IPS DF 19.7 (cell line): ENCODE measurements at regions not wholly inside any gene's neighbourhood (a gene's known extent, or its start where the extent isn't known, plus 50 kb on each side); places are given as distances from the start of the nearest gene placed in this dataset.

Experiments
- DNase-seq: peaks from one replicate; pipeline ENCODE4 v3.0.0-alpha.2; 2013; ENCODE audit warnings: low read depth, low spot score

DNA sequence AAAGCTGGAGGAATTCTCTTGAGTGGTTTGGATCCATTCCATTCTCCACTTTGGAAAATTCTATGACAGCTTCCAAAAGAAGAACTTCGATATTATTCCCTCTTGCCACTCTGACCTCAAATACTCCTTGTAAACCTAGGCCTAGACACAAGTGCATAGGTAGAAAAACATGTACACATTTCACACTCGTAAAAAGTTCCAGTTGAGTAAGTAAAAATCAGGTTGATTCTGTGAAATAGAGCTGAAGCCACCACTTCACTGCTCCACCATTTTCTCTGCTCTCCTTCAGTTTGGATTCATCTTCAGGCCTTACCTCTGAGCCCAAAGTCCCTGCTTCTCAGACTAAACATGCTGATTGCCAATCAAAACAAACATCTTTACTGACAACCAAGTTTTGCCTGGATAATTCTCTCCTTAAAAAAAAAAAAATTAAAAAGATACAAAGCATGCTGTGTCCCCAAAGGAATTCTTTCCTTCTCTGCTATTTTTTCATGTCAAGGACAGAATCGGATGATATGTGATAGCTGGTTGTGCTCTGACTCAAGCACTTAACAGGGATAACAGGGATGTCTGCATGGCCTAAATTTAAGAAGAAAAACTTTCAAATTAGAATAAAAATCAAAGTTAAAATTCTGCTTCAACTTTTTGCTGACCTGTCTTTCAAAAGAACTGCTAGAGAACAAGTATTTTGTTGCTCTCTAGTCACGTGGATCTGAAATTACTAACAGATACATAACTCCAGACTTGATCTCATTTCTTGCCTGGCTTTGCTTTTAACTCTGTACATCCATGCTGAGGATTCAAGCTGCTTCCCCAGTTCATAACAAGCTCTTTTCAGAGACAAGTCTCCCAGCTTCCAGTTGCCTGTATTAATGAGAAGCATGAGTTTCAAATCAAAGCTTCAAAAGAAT is 420.9 kb upstream of the INTU start:
- DNase-seq = no peak

DNA sequence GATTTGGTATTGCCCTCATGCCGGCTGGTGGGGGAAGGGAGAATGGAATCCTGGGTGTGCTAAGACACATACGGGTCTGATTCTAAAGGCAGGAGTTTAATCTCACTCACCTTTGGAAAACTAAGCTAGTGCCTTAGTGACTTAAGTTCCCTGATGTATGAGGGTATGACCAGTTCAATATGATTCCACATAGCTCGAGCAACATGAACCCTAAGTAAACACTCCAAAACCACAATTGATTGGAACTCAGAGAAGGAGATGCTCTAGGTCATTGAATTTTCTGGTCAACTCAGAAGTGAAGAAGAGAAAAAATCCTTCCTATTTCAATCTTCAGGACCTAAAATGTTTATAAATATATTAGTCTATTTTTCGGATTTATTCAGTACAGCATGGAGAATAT is 420.1 kb upstream of the INTU start:
- no peak for DNase-seq

DNA sequence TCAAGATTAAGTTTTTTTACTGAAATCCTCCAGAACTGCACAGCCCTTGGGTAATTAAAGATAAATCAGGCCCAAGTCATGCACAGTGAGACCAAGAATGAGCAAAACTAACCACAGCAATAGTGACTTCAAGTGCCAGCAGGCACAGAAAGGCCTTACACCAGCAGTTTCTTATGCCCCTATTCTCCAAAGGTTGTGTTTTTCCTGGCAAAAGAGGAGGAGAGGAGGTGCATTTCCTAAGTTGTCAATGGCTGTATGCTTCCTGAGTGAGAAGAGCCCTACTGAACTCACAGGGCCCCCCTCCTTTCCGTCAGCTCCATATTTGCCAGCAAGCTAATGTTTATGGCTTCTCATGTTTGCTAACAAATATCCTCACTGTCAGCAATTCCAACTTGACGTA is 418.7 kb upstream of the INTU start:
- DNase-seq = no peak

DNA sequence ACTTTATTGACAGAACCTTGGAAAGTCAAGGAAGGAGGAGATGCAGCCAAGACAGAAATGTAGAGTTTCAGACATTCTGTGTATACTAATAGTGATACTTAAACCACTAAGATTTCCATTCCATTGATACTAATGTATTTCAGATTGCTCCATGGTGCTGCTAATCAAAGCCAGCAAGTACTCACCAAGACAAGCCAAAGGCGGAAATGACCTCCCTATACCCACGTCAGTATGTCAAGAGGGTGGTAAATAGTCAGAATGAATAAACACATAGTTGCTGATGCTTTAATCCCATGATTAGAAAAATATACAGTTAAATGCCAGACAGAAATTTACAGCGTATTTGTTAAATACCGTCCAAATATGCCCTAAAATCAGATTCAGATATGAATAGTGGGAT is 417.8 kb upstream of the INTU start:
- DNase-seq = no peak

DNA sequence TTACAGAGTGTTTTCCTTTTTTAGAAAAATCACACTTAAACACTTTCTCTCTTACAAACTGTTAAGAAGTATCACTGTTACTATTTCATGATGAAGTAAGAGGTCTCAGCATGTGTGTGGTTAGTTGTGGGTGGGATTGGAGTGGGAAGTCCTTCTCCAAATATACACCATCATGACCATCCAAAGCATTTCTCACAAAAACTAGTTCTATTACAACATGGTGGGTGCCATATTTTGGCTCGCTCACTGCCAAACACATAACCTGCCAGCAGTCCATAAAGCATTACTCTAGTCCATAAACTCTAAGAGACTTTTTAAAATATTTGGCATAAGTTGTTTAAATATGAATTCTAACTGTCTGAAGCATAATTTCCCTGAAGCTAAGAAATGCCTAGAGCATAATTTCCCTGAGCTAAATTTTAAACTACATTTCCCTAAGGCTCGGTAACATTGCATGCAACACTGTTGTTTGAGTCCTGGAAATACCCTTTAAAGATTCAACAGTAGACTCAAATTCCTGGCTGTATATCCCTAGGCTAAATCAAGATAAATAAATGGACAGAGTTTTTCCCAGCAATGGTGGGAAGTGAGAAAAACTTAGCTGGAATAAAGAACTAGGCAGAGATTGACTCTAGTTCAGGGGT is 415.0 kb upstream of the INTU start:
- DNase-seq = no peak

DNA sequence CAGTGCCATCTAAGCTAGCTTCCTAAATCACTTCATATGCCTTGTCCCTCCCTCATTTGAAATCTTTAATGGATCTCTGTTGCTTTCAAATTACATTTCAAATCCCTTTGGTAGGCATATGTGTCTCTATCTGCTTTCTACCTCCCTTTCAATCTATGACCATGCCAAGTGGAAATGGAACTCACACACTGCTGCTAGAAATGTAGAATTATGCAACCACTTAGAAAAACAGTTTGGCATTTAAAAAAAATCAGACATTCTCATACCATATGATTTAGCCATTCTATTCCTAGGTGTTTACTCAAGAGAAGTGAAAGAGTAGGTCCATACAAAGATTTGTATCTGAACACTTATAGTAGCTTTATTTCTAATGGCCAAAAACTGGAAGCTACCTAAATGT is 413.5 kb upstream of the INTU start:
- DNase-seq = no peak

DNA sequence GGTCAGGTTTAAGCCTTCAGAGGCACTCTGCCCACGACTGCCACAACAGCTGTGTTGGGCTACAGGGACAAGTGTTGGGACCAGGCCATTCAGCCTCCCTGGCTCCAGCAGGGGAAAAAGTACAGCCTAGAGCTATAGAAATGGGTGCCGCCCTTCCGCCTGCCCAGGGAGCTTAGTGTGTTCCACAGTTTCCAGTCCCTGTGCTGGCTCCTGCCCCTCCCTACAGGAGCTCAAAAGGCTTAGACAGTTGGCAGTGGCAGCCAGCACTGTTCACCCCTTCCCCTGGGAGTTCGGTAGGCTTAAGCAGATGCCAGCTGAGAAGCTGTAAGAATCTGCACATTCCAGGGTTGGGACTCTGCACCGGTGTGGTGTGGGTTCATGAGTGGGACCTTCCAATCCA is 408.2 kb upstream of the INTU start:
- no peak for DNase-seq

DNA sequence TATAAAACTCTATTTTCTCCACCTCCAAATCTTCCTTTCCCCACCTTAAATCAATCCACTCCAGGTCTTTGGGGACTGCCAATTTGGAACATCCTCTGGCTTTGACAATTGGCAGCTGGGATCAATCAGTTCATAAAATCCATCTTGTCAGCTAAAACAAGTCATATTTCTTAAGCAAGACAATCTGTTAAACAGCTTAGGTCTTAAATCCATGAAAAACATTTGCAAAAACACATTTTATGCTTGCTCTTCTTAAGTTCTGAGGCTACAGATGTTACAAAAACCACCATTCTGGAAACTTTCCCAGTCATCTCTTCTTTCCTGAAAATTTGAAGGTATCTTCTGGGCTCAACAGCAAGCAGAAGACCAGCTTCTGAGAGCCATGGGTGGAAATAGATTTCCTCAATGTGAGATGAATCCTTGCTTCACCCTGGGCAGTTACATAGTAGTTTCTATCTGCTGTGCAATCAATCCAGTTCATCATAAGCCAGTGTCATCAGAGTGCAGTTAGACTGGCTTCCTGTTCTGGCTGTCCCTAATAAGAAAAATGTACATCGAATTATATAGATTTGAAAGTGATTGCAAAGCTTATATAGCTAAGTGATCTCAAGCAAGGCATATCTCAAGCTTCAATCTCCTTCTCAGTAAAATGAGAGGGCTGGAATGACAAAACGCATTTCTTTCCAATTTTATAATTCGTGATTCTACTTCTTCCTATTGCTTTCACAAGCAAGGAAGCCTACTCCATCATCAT is 402.7 kb upstream of the INTU start:
- no peak for DNase-seq

DNA sequence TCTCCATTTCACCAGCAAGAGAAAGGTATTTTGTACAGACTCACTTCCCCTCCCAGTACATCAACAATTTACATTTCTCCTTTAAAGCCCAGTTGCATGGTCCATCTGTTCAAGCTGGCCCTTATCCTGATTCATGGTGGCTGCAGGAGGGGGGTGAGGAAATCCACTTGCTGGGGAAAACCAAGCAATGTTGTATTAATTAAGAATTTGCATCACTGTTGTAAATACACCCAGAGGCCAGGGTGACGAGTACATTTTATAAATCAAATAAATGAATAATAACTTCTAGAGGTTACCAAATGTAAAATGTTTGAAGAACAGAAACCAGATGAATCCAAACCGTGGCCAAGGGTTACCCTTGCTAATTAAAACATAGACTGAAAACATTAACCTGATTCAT is 395.9 kb upstream of the INTU start:
- DNase-seq = no peak

DNA sequence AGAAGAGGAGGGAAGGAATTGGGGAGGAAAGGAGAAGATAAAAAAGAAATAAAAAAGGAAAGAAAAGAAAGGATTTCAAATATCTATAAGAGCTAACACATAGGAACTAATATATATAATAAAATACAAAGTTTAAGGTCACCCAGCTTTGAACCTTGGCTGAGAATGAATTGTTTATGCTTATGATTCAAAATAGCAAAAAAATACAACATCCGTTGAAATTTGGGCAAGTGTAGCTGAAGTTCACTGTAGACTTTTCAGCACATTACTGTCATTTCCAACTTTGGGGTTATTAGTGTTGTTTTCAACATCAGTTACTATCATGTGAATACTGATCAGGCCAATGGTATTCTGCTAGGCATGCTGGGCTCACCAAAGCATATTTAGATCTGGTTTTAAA is 395.2 kb upstream of the INTU start:
- DNase-seq = no peak

DNA sequence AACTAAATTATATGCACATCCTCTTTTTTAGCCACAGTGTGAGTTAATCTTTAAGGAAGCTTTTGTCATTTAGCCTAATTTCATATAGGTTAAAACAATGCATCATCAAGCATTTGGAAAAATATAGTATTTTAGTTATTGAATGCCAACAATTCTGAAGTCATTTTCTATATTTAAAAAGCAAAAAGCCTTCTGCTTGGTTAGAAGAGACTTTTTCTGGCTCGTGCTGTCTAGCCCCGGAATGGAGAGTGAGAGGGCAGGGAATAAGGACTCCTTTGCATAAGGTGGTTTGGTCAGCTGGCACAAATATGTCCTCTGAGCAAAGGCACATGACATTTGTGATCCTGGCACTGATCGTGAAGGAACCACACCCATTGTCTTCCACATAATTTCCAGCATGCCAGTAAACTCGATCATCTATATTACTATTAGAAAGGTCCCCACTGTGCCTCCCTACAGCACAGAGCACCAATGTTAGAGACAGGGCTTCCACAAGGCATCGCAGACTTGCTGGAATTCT is 393.7 kb upstream of the INTU start:
- DNase-seq = no peak

DNA sequence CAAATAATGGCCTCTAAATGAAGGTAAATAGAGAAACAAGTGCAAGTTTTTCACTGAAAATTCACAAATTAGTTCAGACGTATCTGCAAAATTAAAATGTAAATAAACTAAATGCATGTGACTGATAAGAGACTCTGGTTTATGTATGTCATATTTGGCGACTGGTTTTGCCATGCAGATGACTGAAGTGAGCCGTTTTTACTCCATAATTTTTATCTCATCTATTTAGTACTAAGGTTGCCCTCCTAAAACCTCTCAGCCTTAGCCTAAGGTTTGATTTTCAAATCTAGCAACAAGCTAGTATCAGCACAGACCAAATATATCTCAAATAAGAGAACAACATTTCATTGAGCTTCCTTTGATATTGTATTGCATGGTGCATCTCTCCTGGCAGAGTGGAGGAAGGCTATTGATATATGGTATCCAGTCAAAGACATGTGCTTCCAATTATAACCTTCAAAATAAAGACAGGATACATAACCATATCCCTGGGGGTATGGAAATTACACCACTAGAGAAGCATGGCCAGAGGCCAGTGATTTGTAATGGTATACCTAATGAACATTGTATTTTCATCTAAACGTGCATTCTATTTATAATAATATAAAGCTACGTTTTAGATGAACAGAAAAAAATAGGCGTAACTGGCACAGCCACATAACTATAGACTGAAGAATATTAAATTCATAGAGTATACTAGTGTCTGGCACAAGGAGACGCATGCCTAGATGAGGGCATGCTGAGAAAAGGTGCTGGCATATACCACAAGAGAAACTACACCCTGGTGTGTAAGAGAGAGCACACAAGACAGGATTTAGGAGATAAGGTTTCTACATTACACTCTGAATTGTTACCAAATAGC is 392.6 kb upstream of the INTU start:
- DNase-seq = no peak

DNA sequence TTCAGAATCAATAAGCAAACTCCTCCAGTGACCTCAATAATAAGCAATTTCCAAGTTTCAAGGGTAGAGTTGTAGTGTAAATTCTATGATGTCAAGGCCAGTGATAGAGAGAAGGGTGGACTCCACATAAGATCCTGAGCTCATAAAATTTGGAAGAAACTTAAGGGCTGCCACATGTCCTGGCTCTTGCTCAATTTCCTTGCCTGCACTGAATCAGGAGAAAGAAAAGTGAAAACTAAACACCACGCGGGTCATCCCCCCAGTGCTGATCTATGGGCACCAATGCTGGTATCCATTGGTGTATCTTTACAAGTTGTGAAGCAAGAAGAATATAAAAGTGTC is 392.0 kb upstream of the INTU start:
- DNase-seq = no peak

DNA sequence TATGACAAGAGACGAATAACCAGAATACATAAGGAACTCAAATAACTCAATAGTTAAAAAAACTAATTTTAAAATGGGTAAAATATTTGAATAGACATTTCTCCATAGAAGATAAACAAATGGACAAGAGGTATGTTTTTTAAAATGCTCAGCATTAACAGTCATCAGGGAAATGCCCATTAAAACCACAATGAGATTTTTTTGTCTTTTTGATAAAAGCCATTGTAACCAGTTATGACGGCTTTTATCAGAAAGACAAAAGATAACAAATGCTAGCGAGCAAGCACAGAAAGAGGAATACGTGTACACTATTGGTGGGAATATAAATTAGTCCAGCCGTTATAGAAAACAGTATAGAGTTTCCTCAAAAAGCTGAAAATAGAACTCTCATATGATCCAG is 388.2 kb upstream of the INTU start:
- DNase-seq = no peak

DNA sequence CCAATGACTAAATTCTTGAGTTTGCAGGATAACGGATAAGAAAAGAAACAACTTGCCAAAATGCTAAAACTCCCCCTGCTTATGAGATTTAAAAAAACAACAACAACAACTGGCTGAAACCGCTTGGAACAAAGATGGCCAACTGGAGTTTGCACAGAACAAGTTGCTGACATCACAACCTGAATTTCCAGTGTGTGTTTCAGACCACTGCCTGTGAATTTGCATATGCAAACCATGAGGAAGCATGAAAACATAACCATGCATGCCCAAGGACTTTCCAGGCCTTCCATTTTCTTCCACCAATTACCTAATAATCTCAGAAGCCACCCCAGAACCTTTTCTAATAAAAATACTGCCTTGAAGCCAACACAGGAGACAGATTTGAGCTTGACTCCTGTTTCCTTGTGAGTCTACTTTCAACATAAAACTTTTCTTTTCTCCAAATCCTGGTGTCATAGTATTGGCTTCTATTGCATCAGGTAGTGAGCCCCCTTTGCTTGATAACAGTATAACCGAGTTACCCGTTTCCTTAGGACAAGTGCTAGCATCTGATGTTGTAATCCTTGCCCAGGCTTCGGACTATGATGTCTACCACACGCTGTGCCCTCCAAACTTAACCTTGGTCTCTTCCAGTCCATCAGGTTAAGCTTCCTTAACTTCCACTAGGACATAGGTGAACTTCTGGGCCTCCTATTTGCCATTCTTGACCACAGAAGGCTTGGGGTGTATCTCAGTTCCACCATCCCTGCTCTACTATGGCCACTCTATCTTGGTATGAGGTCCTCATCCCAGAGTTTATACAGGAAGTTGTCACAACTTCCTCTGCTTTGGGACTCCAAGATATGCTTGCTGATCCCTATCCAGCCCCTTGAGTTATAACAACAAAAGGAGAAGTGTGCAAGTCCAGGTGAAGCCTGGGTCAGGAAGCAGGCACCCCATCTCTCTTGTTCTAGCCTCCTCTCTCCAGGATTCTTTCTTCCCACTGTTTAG is 385.5 kb upstream of the INTU start:
- DNase-seq = no peak

DNA sequence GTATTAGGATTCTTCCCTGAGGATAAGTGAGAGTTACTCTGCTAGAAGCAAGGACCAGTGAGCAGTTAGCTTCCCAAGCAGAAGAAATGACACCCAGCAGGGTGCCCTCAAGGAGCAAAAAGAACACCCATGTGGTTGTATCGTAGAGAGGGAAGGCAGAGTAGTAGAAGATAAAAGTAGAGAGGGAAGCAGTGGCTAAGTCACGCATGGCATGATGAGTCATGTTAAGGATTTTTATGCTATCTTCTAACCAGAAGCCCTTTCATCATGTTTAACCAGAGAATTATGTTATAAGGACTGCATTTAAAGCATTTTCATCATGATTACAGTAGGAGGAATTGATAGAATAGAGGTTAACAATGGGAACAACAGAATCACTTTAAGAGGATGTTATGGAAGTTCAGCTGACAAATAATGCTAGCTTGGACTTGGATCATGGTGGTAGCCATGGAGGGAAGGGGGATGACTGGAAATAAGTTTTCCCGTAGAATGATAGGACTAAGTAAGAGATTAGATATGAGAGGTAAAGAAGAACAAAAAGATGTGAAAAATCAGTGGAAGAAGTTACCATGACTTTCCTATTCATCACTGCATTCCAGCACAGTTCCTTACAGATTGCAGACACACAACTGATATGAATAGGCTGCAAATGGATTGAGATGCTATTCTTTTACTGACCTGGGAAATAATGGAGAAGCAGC is 383.5 kb upstream of the INTU start:
- DNase-seq = no peak

DNA sequence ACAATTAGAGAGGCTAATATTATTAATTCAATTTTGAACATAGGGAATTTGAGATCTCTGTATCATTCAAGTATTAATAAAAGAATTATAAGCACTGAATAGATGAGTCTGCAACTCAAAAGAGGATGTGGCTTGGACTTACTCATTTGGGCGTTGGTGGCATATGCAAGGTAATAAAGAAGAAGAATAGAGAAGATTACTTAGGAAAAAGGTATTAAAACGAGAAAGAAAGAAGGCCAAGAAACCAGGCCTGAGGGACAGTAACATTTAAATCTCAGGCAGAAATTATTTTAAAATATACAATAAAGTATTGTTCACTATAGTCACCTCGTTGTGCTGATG is 383.0 kb upstream of the INTU start:
- DNase-seq = no peak

DNA sequence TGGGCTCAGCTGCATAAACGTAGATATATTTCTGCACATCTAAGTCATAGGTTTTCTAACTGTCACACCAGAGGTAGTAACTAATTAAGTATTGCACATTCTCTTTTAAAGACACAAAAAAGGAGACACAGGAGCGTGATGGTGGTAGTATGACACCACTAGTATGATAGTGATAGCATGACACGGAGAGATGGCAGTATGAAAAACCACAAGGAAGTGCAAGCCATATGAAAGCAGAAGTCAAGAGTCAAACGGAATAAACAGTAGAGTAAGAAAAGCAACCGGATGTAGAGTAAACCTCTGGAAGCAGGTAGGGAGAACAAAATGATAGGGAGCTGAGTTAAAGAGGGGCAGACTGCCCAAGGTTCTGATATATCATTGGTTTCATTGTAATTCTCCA is 382.2 kb upstream of the INTU start:
- no peak for DNase-seq

DNA sequence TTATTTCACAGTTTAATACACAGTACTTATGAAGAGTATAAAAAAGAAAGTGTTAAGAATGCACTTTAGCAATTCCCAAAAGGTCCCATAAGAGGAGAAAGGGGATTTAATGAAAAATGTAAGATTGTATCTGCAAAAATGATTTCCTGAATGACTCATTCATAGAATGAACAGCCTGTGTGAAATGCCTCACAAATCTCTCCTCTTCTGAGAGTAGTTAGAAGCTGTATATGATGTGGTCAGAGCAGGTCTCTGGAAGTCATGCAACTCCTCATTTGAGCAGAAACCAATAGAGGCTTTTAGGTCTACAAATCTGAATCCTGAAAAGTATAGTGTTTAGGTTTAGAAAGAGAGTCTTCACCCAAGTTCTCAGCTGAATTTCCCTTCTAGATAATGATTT is 381.3 kb upstream of the INTU start:
- DNase-seq = no peak

DNA sequence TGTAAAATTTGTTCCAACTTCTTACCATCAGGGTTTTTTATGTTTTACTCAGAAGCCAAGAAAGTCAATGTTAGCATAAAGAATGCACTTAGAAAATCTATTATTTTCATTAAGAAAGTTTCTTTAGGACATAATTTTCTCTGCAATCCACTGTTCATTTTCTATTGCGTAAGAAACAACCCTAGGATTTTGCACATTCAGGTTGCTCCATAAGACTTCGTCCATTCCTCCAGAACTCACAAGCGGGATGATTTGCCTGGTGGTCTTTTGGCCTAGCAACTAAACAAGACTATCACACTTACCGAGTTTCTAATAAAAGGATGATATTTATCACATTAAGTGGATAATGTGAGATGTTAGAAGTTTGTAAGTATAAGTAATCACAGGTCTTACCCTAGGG is 376.3 kb upstream of the INTU start:
- DNase-seq = no peak
